Gastrocnemius medialis (tissue), 4 donors: ENCODE measurements at regions not wholly inside any gene's neighbourhood (a gene's known extent, or its start where the extent isn't known, plus 50 kb on each side); places are given as distances from the start of the nearest gene placed in this dataset.

Experiments used
- ATAC-seq, 2 donors: fragments of 150-250 bp; one replicate each; pipeline ENCODE4 v1.9.1; 2016
- DNase-seq, 2 donors: peaks; one replicate each; pipeline ENCODE4 v3.0.0-alpha.2; 2019
- H3K27ac ChIP-seq, 4 donors: fragments of 200-600 bp; sonication (generic); 1 replicate in 1 of 4; 2 replicates in 3 of 4; pipeline ENCODE4 v1.5.1; 2016 to 2018; ENCODE audit warnings: mild to moderate bottlenecking in 2 of 4, moderate library complexity in 1 of 4
- H3K27me3 ChIP-seq, 3 donors: fragments of 200-600 bp; sonication (generic) in 2 of 3; 1 replicate in 1 of 3; 2 replicates in 2 of 3; pipeline versions ENCODE4 v1.5.1 to v1.6.0; 2016 to 2019; ENCODE audit warnings: mild to moderate bottlenecking in 1 of 3, moderate library complexity in 1 of 3
- H3K36me3 ChIP-seq, 2 donors: fragments of 200-600 bp; sonication (generic) in 1 of 2; one replicate each; pipeline ENCODE4 v1.5.1; 2017 to 2018
- H3K4me1 ChIP-seq, 2 donors: fragments of 200-600 bp; sonication (generic) in 1 of 2; one replicate each; pipeline ENCODE4 v1.5.1; 2016 to 2017; ENCODE audit warnings: mild to moderate bottlenecking in 2 of 2
- H3K4me3 ChIP-seq, 4 donors: fragments of 200-600 bp; sonication (generic) in 3 of 4; 1 replicate in 1 of 4; 2 replicates in 3 of 4; pipeline ENCODE4 v1.5.1; 2016 to 2019; ENCODE audit warnings: mild to moderate bottlenecking in 2 of 4
- H3K9me3 ChIP-seq, 3 donors: fragments of 200-600 bp; sonication (generic) in 2 of 3; 1 replicate in 1 of 3; 2 replicates in 2 of 3; pipeline ENCODE4 v1.5.1; 2016 to 2019
- CTCF ChIP-seq, 5 experiments: fragments of 450-650 bp in 3 of 5; fragments of 200-600 bp in 2 of 5; sonication (generic) in 2 of 5; IDR thresholded peaks in 4 of 5; conservative IDR thresholded peaks in 1 of 5; 1 replicate in 4 of 5; 2 replicates in 1 of 5; pipeline ENCODE4 v1.5.1; 2016 to 2019; ENCODE audit warnings: antibody characterized with exemption in 5 of 5, mild to moderate bottlenecking in 3 of 5, moderate library complexity in 3 of 5
- POLR2A ChIP-seq, 2 donors: fragments of 450-650 bp; IDR thresholded peaks; one replicate each; pipeline ENCODE4 v1.6.1; 2017; ENCODE audit warnings: antibody characterized with exemption in 2 of 2, mild to moderate bottlenecking in 2 of 2, moderate library complexity in 2 of 2
- in situ Hi-C, 4 donors: fragments of 200-750 bp; cut with MboI; loops; one replicate each; pipeline versions ENCODE4 v1.15.0 to v1.8.0; 2017; ENCODE audit warnings: low sequenced_read_pairs in 4 of 4
- intact Hi-C: fragments of 100-400 bp; cut with DNase I; formaldehyde crosslinking; loops from one replicate; pipeline ENCODE4 v1.15.1; 2023; ENCODE audit warnings: low total_unique reads

- DNase-seq (no peak), ATAC-seq (no peak)
- H3K27ac ChIP-seq = no peak overlapping the region
- in situ Hi-C loops = no loop called here
- no peaks in the 10 kb centered on the region for H3K9me3 ChIP-seq
- no peak overlapping the region for H3K4me3 ChIP-seq
- intact Hi-C loops = no loop called here
- H3K4me1 ChIP-seq = no peaks in the 10 kb centered on the region
- no peaks in the 10 kb centered on the region for H3K27me3 ChIP-seq
- no peak for TF ChIP-seq CTCF (IDR thresholded peaks at IDR 0.05 in 4 of 5, conservative IDR thresholded peaks at IDR 0.05 in 1 of 5)
- TF ChIP-seq POLR2A (IDR thresholded peaks at IDR 0.05) = no peak
- H3K36me3 ChIP-seq = no peaks in the 10 kb centered on the region
Measured at GRCh38 chr3:5324780-5325179, 137.3 kb downstream of the EDEM1 start.

- no peak overlapping the region for H3K27ac ChIP-seq
- DNase-seq (no peak), ATAC-seq (no peak)
- H3K27me3 ChIP-seq = no peaks in the 10 kb centered on the region
- H3K36me3 ChIP-seq = no peaks in the 10 kb centered on the region
- no peak for TF ChIP-seq POLR2A (IDR thresholded peaks at IDR 0.05)
- TF ChIP-seq CTCF (IDR thresholded peaks at IDR 0.05 in 4 of 5, conservative IDR thresholded peaks at IDR 0.05 in 1 of 5) = no peak
- in situ Hi-C loops (no loop called here), intact Hi-C loops (no loop called here)
- H3K4me3 ChIP-seq = no peak overlapping the region
- H3K9me3 ChIP-seq = no peaks in the 10 kb centered on the region
- H3K4me1 ChIP-seq = no peaks in the 10 kb centered on the region
Measured at GRCh38 chr3:5330152-5330810, 142.8 kb downstream of the EDEM1 start.

GRCh38 chr3:5331567-5332269 lies 144.2 kb downstream of the EDEM1 start:
- ATAC-seq (no peak), DNase-seq (no peak)
- no peaks in the 10 kb centered on the region for H3K27me3 ChIP-seq
- in situ Hi-C loops = no loop called here
- TF ChIP-seq CTCF (IDR thresholded peaks at IDR 0.05 in 4 of 5, conservative IDR thresholded peaks at IDR 0.05 in 1 of 5) (no peak), POLR2A (IDR thresholded peaks at IDR 0.05) (no peak)
- no peak overlapping the region for H3K4me3 ChIP-seq
- no peaks in the 10 kb centered on the region for H3K9me3 ChIP-seq
- intact Hi-C loops = no loop called here
- no peaks in the 10 kb centered on the region for H3K4me1 ChIP-seq
- H3K36me3 ChIP-seq = no peaks in the 10 kb centered on the region
- no peak overlapping the region for H3K27ac ChIP-seq

- no peak for DNase-seq
- no peak overlapping the region for H3K27ac ChIP-seq
- H3K36me3 ChIP-seq = no peaks in the 10 kb centered on the region
- intact Hi-C loops (no loop called here), in situ Hi-C loops (no loop called here)
- ATAC-seq = no peak
- H3K4me1 ChIP-seq = no peaks in the 10 kb centered on the region
- no peak overlapping the region for H3K4me3 ChIP-seq
- H3K27me3 ChIP-seq = no peaks in the 10 kb centered on the region
- no peaks in the 10 kb centered on the region for H3K9me3 ChIP-seq
- TF ChIP-seq CTCF (IDR thresholded peaks at IDR 0.05 in 4 of 5, conservative IDR thresholded peaks at IDR 0.05 in 1 of 5) = no peak
- TF ChIP-seq POLR2A (IDR thresholded peaks at IDR 0.05) = no peak
Measured at GRCh38 chr3:5332270-5332956, 144.9 kb downstream of the EDEM1 start.
